Peyer's patch (tissue), 4 donors: ENCODE measurements at regions not wholly inside any gene's neighbourhood (a gene's known extent, or its start where the extent isn't known, plus 50 kb on each side); places are given as distances from the start of the nearest gene placed in this dataset.

Source experiments
- POLR2A ChIP-seq, 2 donors: fragments of 450-650 bp; IDR thresholded peaks; one replicate each; pipeline ENCODE4 v1.5.1; 2017; ENCODE audit warnings: antibody characterized with exemption in 2 of 2, mild to moderate bottlenecking in 2 of 2, moderate library complexity in 2 of 2
- TF ChIP-seq, protein P1 (sequence below), 6 experiments: fragments of 450-650 bp in 4 of 6; fragments of 200-600 bp in 2 of 6; sonication (generic) in 1 of 6; IDR thresholded peaks; one replicate each; pipeline ENCODE4 v1.5.1; 2017 to 2019; ENCODE audit warnings: antibody characterized with exemption in 6 of 6, mild to moderate bottlenecking in 3 of 6, moderate library complexity in 1 of 6

DNA sequence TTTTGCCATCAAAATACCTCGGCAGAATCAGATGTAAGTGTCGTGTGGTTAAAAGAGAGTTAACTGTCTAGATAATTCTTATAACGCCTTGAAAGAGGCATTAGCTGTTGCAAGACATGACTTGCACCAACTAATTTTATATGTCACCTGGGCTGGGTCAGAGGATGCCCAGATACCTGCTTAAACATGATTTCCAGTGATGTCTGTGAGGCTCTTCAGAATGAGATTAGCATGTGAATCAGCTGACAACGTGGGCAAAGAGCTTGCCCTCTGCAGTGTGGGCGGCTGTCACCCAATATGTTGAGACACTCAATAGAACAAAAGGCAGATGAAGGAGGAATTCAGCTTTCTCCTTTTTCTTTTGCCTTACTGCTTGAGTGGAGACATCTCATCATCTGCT lies 1180.6 kb downstream of the NLGN4Y start:
- TF ChIP-seq, protein P1, sequence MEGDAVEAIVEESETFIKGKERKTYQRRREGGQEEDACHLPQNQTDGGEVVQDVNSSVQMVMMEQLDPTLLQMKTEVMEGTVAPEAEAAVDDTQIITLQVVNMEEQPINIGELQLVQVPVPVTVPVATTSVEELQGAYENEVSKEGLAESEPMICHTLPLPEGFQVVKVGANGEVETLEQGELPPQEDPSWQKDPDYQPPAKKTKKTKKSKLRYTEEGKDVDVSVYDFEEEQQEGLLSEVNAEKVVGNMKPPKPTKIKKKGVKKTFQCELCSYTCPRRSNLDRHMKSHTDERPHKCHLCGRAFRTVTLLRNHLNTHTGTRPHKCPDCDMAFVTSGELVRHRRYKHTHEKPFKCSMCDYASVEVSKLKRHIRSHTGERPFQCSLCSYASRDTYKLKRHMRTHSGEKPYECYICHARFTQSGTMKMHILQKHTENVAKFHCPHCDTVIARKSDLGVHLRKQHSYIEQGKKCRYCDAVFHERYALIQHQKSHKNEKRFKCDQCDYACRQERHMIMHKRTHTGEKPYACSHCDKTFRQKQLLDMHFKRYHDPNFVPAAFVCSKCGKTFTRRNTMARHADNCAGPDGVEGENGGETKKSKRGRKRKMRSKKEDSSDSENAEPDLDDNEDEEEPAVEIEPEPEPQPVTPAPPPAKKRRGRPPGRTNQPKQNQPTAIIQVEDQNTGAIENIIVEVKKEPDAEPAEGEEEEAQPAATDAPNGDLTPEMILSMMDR (IDR thresholded peaks at IDR 0.05) = no peak
- no peak for TF ChIP-seq POLR2A (IDR thresholded peaks at IDR 0.05)
